HEK293 (cell line): ENCODE measurements at regions not wholly inside any gene's neighbourhood (a gene's known extent, or its start where the extent isn't known, plus 50 kb on each side); places are given as distances from the start of the nearest gene placed in this dataset.

Source experiments
- CTCF ChIP-seq: fragments of 450-650 bp; formaldehyde crosslinking; IDR thresholded peaks from 2 replicates; pipeline ENCODE4 v1.5.1; 2016; ENCODE audit warnings: missing biosample characterization, missing genetic modification characterization
- REST ChIP-seq: fragments of 450-650 bp; formaldehyde crosslinking; IDR thresholded peaks from 2 replicates; pipeline ENCODE4 v1.5.1; 2016; ENCODE audit warnings: missing biosample characterization, missing genetic modification characterization
- ZBTB17 ChIP-seq: fragments of 450-650 bp; formaldehyde crosslinking; IDR thresholded peaks from 2 replicates; pipeline ENCODE4 v1.5.1; 2016; ENCODE audit warnings: missing biosample characterization, missing genetic modification characterization
- ZFP41 ChIP-seq: fragments of 450-650 bp; formaldehyde crosslinking; IDR thresholded peaks from 2 replicates; pipeline ENCODE4 v1.5.1; 2016; ENCODE audit warnings: missing biosample characterization, missing genetic modification characterization, borderline replicate concordance
- ZNF521 ChIP-seq: fragments of 450-650 bp; formaldehyde crosslinking; IDR thresholded peaks from 2 replicates; pipeline ENCODE4 v1.5.1; 2017; ENCODE audit warnings: missing biosample characterization, mild to moderate bottlenecking, missing genetic modification characterization
- ZNF777 ChIP-seq: fragments of 450-650 bp; formaldehyde crosslinking; IDR thresholded peaks from 2 replicates; pipeline ENCODE4 v1.5.1; 2017; ENCODE audit warnings: missing biosample characterization, missing genetic modification characterization, borderline replicate concordance

GRCh38 chr1:170296642-170297041, 150.9 kb downstream of the NTMT2 start:
- TF ChIP-seq CTCF (tag by site-specific recombination) (no peak), ZNF521 (tag by site-specific recombination) (no peak), ZFP41 (tag by site-specific recombination) (no peak), ZBTB17 (tag by site-specific recombination) (no peak), REST (no peak), ZNF777 (tag by site-specific recombination) (no peak)
